IMR-90 (cell line): ENCODE measurements at regions not wholly inside any gene's neighbourhood (a gene's known extent, or its start where the extent isn't known, plus 50 kb on each side); places are given as distances from the start of the nearest gene placed in this dataset.

ENCODE experiments used
- ATAC-seq: fragments of 200-7000 bp; cut with Tn5 transposase; 2 replicates; pipeline ENCODE4 v1.9.1; 2020; ENCODE audit warnings: low read depth, mild to moderate bottlenecking, moderate library complexity
- BruUV-seq: library from RNA; stranded (reverse); fragments of 400-500 nt; replicated peaks from 2 replicates; lab custom pipeline; 2021; lab: Mats Ljungman, UMichigan
- CTCF ChIA-PET: fragments of 300-600 bp; formaldehyde crosslinking; extraction: SDS; loops from one replicate; lab custom pipeline; 2021; ENCODE audit warnings: antibody characterized with exemption; lab: Yijun Ruan, JAX
- POLR2A ChIA-PET: fragments of 300-600 bp; sonication (Branson Sonifier 250); formaldehyde crosslinking; loops from one replicate; lab custom pipeline; 2022; ENCODE audit warnings: antibody characterized with exemption; ENCODE audit not compliant: unreplicated experiment; lab: Charles Lee
- DNase-seq: peaks from one replicate; pipeline ENCODE4 v3.0.0; 2013
- H2AFZ ChIP-seq: replicated peaks from 2 replicates; pipeline ENCODE3; 2013; ENCODE audit warnings: low read length, mild to moderate bottlenecking; ENCODE audit not compliant: poor library complexity
- H2AK5ac ChIP-seq: 2 replicates; pipeline ENCODE4 v1.6.1; 2013; ENCODE audit warnings: low read depth, low read length, inconsistent platforms
- H2AK9ac ChIP-seq: replicated peaks from 2 replicates; pipeline ENCODE3; 2013; ENCODE audit warnings: mild to moderate bottlenecking, low read depth, low read length, moderate library complexity; ENCODE audit not compliant: poor library complexity
- H2BK120ac ChIP-seq: 2 replicates; pipeline ENCODE4 v1.6.1; 2013; ENCODE audit warnings: low read depth, low read length, inconsistent platforms
- H2BK15ac ChIP-seq: 3 replicates; pipeline ENCODE4 v1.6.1; 2013; ENCODE audit warnings: low read depth, low read length, inconsistent platforms
- H2BK20ac ChIP-seq: 2 replicates; pipeline ENCODE4 v1.6.1; 2013; ENCODE audit warnings: low read depth, mild to moderate bottlenecking, inconsistent platforms, low read length, moderate library complexity
- H2BK5ac ChIP-seq: 2 replicates; pipeline ENCODE4 v1.6.1; 2013; ENCODE audit warnings: mild to moderate bottlenecking, low read depth, low read length, inconsistent platforms; ENCODE audit not compliant: poor library complexity, severe bottlenecking
- H3K14ac ChIP-seq: replicated peaks from 2 replicates; pipeline ENCODE4 v1.6.1; 2013; ENCODE audit warnings: low read depth, low read length, inconsistent platforms
- H3K18ac ChIP-seq: 2 replicates; pipeline ENCODE4 v1.6.1; 2013; ENCODE audit warnings: low read depth, low read length, control low read depth
- H3K23ac ChIP-seq: 2 replicates; pipeline ENCODE4 v1.6.1; 2013; ENCODE audit warnings: low read depth, low read length, inconsistent platforms
- H3K27ac ChIP-seq: 2 replicates; pipeline ENCODE4 v1.5.1; 2013; ENCODE audit warnings: mild to moderate bottlenecking, control low read depth, low read length; ENCODE audit not compliant: insufficient read depth
- H3K27me3 ChIP-seq: 2 replicates; pipeline ENCODE4 v1.6.1; 2013; ENCODE audit warnings: low read length; ENCODE audit not compliant: control insufficient read depth, insufficient read depth
- H3K36me3 ChIP-seq: 2 replicates; pipeline ENCODE4 v1.6.1; 2013; ENCODE audit warnings: low read length, mixed read lengths; ENCODE audit not compliant: control insufficient read depth, insufficient read depth
- H3K4ac ChIP-seq: 2 replicates; pipeline ENCODE4 v1.6.1; 2013; ENCODE audit warnings: low read depth, low read length, inconsistent platforms
- H3K4me1 ChIP-seq: 2 replicates; pipeline ENCODE4 v1.6.1; 2013; ENCODE audit warnings: low read length, mixed read lengths; ENCODE audit not compliant: control insufficient read depth, insufficient read depth
- H3K4me2 ChIP-seq: 2 replicates; pipeline ENCODE4 v1.6.1; 2013; ENCODE audit warnings: low read depth, mild to moderate bottlenecking, control low read depth, low read length, moderate library complexity
- H3K4me3 ChIP-seq: 2 replicates; pipeline ENCODE4 v1.5.1; 2013; ENCODE audit warnings: low read depth, mild to moderate bottlenecking, control low read depth, low read length, moderate library complexity; ENCODE audit not compliant: insufficient read depth
- H3K56ac ChIP-seq: 2 replicates; pipeline ENCODE4 v1.6.1; 2013; ENCODE audit warnings: low read length, inconsistent platforms; ENCODE audit not compliant: insufficient read depth; ENCODE audit errors: extremely low read depth
- H3K79me1 ChIP-seq, 2 experiments: 2 replicates each; pipeline ENCODE4 v1.6.1; 2013; ENCODE audit warnings: low read length in 2 of 2, inconsistent platforms in 1 of 2, low read depth in 1 of 2
- H3K9ac ChIP-seq: 2 replicates; pipeline ENCODE4 v1.6.1; 2013; ENCODE audit warnings: low read depth, low read length, control low read depth
- H3K9me1 ChIP-seq: 2 replicates; pipeline ENCODE4 v1.6.1; 2013; ENCODE audit warnings: low read length, inconsistent platforms; ENCODE audit not compliant: insufficient read depth
- H3K9me3 ChIP-seq: 2 replicates; pipeline ENCODE4 v1.6.1; 2013; ENCODE audit warnings: low read length; ENCODE audit not compliant: control insufficient read depth, insufficient read depth
- H4K20me1 ChIP-seq: 2 replicates; pipeline ENCODE4 v1.6.1; 2013; ENCODE audit warnings: low read length, inconsistent platforms; ENCODE audit not compliant: insufficient read depth
- H4K5ac ChIP-seq: 2 replicates; pipeline ENCODE4 v1.6.1; 2013; ENCODE audit warnings: mild to moderate bottlenecking, low read depth, low read length, control low read depth
- H4K8ac ChIP-seq, 2 experiments: 2 replicates each; pipeline ENCODE4 v1.6.1; 2013; ENCODE audit warnings: low read depth in 2 of 2, low read length in 2 of 2, control low read depth in 1 of 2, inconsistent platforms in 1 of 2
- H4K91ac ChIP-seq: 2 replicates; pipeline ENCODE4 v1.6.1; 2013; ENCODE audit warnings: low read depth, low read length, inconsistent platforms; ENCODE audit not compliant: insufficient read depth
- MXI1 ChIP-seq: IDR thresholded peaks from 2 replicates; pipeline ENCODE4 v1.6.1; 2012; ENCODE audit warnings: low read depth, mild to moderate bottlenecking, low read length, moderate library complexity, borderline replicate concordance
- NFE2L2 ChIP-seq: fragments of 150-350 bp; IDR thresholded peaks from 2 replicates; pipeline ENCODE4 v1.6.1; 2016; ENCODE audit warnings: low read depth, mild to moderate bottlenecking, low read length
- RFX5 ChIP-seq: IDR thresholded peaks from 2 replicates; pipeline ENCODE4 v1.8.0; 2012; ENCODE audit warnings: low read depth, mild to moderate bottlenecking, low read length, moderate library complexity
- WGBS, 2 experiments: methylation state at CpG; one replicate each; pipeline versions ENCODE4 v1.1.5 to v1.1.7; 2013; ENCODE audit warnings: missing lambda C conversion rate in 2 of 2; ENCODE audit not compliant: insufficient read length in 1 of 2; ENCODE audit errors: extremely low coverage in 2 of 2; 5-methylcytosine and 5-hydroxymethylcytosine counted together
- dilution Hi-C: fragments of 300-500 bp; cut with HindIII; formaldehyde crosslinking; loops from one replicate; pipeline ENCODE4 v1.14.3; 2018; ENCODE audit warnings: low sequenced_read_pairs; ENCODE audit not compliant: unreplicated experiment
- in situ Hi-C: fragments of 300-500 bp; cut with MboI; formaldehyde crosslinking; loops from 3 replicates; pipeline ENCODE4 v1.14.3; 2019; ENCODE audit warnings: low sequenced_read_pairs, inconsistent platforms, mixed read lengths
- intact Hi-C: fragments of 100-400 bp; cut with micrococcal nuclease; formaldehyde crosslinking; loops from 2 replicates; pipeline ENCODE4 v1.10.0; 2022

GRCh38 chr7:19972876-19973275, 199.5 kb upstream of the TMEM196 start:
- no peak overlapping the region for H4K91ac ChIP-seq
- H4K20me1 ChIP-seq: no peaks in the 10 kb centered on the region
- intact Hi-C loops: no loop called here
- H3K4me1 ChIP-seq: no peaks in the 10 kb centered on the region
- no peak for DNase-seq
- no peak overlapping the region for H2BK120ac ChIP-seq
- no peaks in the 10 kb centered on the region for H3K9me1 ChIP-seq
- H3K9me3 ChIP-seq: no peaks in the 10 kb centered on the region
- dilution Hi-C loops: no loop called here
- H3K14ac ChIP-seq: no peak overlapping the region
- H4K5ac ChIP-seq: no peak overlapping the region
- H2AK5ac ChIP-seq: no peak overlapping the region
- no peak overlapping the region for H3K4me2 ChIP-seq
- no peak for ATAC-seq
- no peak overlapping the region for H4K8ac ChIP-seq
- in situ Hi-C loops: no loop called here
- no peak overlapping the region for H2BK15ac ChIP-seq
- ChIA-PET CTCF (interaction anchor here (0.9 kb wide), 1 partner anchor 47 kb away, joined by 3 read pairs; no protein-coding TSS in a partner anchor), POLR2A (no interaction called here)
- no peak overlapping the region for H3K9ac ChIP-seq
- H3K4me3 ChIP-seq: no peak overlapping the region
- no peak overlapping the region for H2BK5ac ChIP-seq
- no CpG with 5 or more reads among the region's 1 CpG for WGBS, 2 experiments
- H3K79me1 ChIP-seq: no peaks in the 10 kb centered on the region
- H3K36me3 ChIP-seq: no peaks in the 10 kb centered on the region
- no peaks in the 10 kb centered on the region for H3K27me3 ChIP-seq
- H2AK9ac ChIP-seq: no peak overlapping the region
- H3K27ac ChIP-seq: no peak overlapping the region
- no peak overlapping the region for H3K18ac ChIP-seq
- no peak overlapping the region for H2AFZ ChIP-seq
- H2BK20ac ChIP-seq: no peak overlapping the region
- no peak overlapping the region for H3K4ac ChIP-seq
- TF ChIP-seq MXI1 (no peak), NFE2L2 (no peak), RFX5 (no peak)
- no TSS peak for BruUV-seq
- no peak overlapping the region for H3K56ac ChIP-seq
- no peak overlapping the region for H3K23ac ChIP-seq
